HEK293T (cell line): ENCODE measurements at regions not wholly inside any gene's neighbourhood (a gene's known extent, or its start where the extent isn't known, plus 50 kb on each side); places are given as distances from the start of the nearest gene placed in this dataset.
"Not testable (repeated sequence)": the region's sequence is repeated elsewhere in the genome, so short reads cannot be mapped to it uniquely, and the experiment has no call there.

ENCODE experiments used
- CTCF ChIA-PET: fragments of 350-600 bp; formaldehyde crosslinking; extraction: SDS; loops from one replicate; lab custom pipeline; 2021; ENCODE audit warnings: antibody characterized with exemption, inconsistent platforms; lab: Yijun Ruan, JAX
- POLR2A ChIA-PET: fragments of 350-600 bp; formaldehyde crosslinking; extraction: SDS; loops from one replicate; lab custom pipeline; 2020; ENCODE audit warnings: antibody characterized with exemption, inconsistent platforms; lab: Yijun Ruan, JAX
- DNase-seq: peaks from one replicate; pipeline ENCODE4 v3.0.0; 2012; ENCODE audit warnings: mixed read lengths; ENCODE audit errors: extremely low spot score
- ARNT ChIP-seq: fragments of 450-650 bp; IDR thresholded peaks from 2 replicates; pipeline ENCODE4 v1.6.1; 2017; ENCODE audit warnings: mild to moderate bottlenecking
- BHLHE40 ChIP-seq: fragments of 450-650 bp; IDR thresholded peaks from 2 replicates; pipeline ENCODE4 v1.6.1; 2016; ENCODE audit warnings: mild to moderate bottlenecking, moderate library complexity, borderline replicate concordance
- CTBP1 ChIP-seq: fragments of 450-650 bp; IDR thresholded peaks from 2 replicates; pipeline ENCODE4 v1.6.1; 2016; ENCODE audit warnings: borderline replicate concordance
- ELF4 ChIP-seq: fragments of 450-650 bp; IDR thresholded peaks from 2 replicates; pipeline ENCODE4 v1.6.1; 2017; ENCODE audit warnings: antibody characterized with exemption
- FOXA1 ChIP-seq: fragments of 450-650 bp; IDR thresholded peaks from 2 replicates; pipeline ENCODE4 v1.6.1; 2016; ENCODE audit warnings: mild to moderate bottlenecking
- FOXK2 ChIP-seq: fragments of 450-650 bp; IDR thresholded peaks from 2 replicates; pipeline ENCODE4 v1.6.1; 2016; ENCODE audit warnings: mild to moderate bottlenecking
- FOXM1 ChIP-seq: fragments of 450-650 bp; IDR thresholded peaks from 2 replicates; pipeline ENCODE4 v1.6.1; 2017; ENCODE audit warnings: mild to moderate bottlenecking, borderline replicate concordance
- HDGF ChIP-seq: fragments of 450-650 bp; IDR thresholded peaks from 2 replicates; pipeline ENCODE4 v1.6.1; 2017; ENCODE audit warnings: antibody characterized with exemption, borderline replicate concordance
- L3MBTL2 ChIP-seq: fragments of 450-650 bp; conservative IDR thresholded peaks from 2 replicates; pipeline ENCODE4 v1.6.1; 2016; ENCODE audit warnings: mild to moderate bottlenecking
- LEF1 ChIP-seq: fragments of 450-650 bp; IDR thresholded peaks from 2 replicates; pipeline ENCODE4 v1.6.1; 2017; ENCODE audit warnings: mild to moderate bottlenecking, borderline replicate concordance
- NFRKB ChIP-seq: fragments of 450-650 bp; IDR thresholded peaks from 2 replicates; pipeline ENCODE4 v1.6.1; 2016; ENCODE audit warnings: mild to moderate bottlenecking, moderate library complexity
- SP1 ChIP-seq: fragments of 450-650 bp; IDR thresholded peaks from 2 replicates; pipeline ENCODE4 v1.6.1; 2017
- SUZ12 ChIP-seq: fragments of 450-650 bp; IDR thresholded peaks from 2 replicates; pipeline ENCODE4 v1.6.1; 2016; ENCODE audit warnings: mild to moderate bottlenecking
- TARDBP ChIP-seq: fragments of 450-650 bp; IDR thresholded peaks from 2 replicates; pipeline ENCODE4 v1.6.1; 2016
- ZNF384 ChIP-seq: fragments of 450-650 bp; IDR thresholded peaks from 2 replicates; pipeline ENCODE4 v1.6.1; 2016
- TF ChIP-seq, protein P1 (sequence below): fragments of 450-650 bp; IDR thresholded peaks from 2 replicates; pipeline ENCODE4 v1.6.1; 2016

DNA sequence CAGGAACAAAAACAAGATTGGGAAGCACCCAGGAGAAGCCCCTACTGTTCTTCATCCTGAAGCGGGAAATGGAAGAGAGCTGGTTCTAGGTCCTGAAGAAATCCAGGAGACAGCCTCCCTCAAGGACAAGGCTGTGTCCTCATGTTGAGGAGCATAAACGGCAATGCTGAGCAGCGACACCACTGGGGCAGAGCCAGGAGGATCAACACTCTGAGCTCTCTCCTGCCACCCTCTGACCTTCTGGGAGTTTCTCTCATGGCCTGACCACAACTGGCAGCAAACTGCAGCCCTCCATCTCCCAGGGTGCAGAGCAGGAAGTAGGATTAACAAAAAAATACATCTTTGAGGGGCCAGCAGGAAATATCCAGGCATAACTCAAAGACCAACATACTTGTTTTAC lies 1292.2 kb upstream of the TMEM132C start:
- no peak for TF ChIP-seq FOXA1
- no peak for TF ChIP-seq FOXM1
- TF ChIP-seq HDGF, result no peak
- no peak for TF ChIP-seq LEF1
- no peak for TF ChIP-seq FOXK2
- TF ChIP-seq ZNF384, result no peak
- TF ChIP-seq SUZ12, result no peak
- no peak for TF ChIP-seq NFRKB
- TF ChIP-seq, protein P1, sequence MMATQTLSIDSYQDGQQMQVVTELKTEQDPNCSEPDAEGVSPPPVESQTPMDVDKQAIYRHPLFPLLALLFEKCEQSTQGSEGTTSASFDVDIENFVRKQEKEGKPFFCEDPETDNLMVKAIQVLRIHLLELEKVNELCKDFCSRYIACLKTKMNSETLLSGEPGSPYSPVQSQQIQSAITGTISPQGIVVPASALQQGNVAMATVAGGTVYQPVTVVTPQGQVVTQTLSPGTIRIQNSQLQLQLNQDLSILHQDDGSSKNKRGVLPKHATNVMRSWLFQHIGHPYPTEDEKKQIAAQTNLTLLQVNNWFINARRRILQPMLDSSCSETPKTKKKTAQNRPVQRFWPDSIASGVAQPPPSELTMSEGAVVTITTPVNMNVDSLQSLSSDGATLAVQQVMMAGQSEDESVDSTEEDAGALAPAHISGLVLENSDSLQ, result no peak
- TF ChIP-seq ELF4, result no peak
- no peak for TF ChIP-seq L3MBTL2
- ChIA-PET CTCF (no interaction called here), POLR2A (no interaction called here)
- DNase-seq, result no peak

DNA sequence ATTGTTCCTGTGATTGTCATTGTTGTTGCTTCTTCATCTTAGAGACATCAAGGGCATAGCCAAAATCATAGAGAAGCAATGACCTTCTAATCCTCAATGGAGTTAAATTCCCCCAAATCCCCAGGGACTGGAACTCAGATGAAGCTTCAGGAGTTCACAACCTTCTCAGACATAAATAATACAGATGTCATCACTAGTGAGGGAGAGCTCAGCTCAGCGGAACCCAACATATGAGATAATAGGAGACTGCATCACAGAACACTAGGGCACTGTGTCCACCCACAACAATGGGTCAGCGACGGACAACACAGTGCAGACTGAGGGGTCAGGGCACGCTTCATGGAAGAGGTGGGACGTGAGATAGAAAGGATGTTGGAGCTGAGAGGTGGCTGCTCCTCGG lies 1290.4 kb upstream of the TMEM132C start:
- CTCF ChIA-PET, result no interaction called here
- DNase-seq, result no peak
- POLR2A ChIA-PET, result no interaction called here
- no peak for TF ChIP-seq TARDBP
- TF ChIP-seq SUZ12, result no peak
- TF ChIP-seq CTBP1, result no peak
- no peak for TF ChIP-seq FOXA1
- TF ChIP-seq HDGF, result no peak
- TF ChIP-seq L3MBTL2, result no peak
- no peak for TF ChIP-seq ZNF384
- no peak for TF ChIP-seq FOXM1
- TF ChIP-seq ELF4, result no peak
- no peak for TF ChIP-seq NFRKB
- TF ChIP-seq, protein P1, result no peak
- TF ChIP-seq FOXK2, result no peak
- no peak for TF ChIP-seq BHLHE40
- no peak for TF ChIP-seq ARNT
- TF ChIP-seq SP1, result no peak

DNA sequence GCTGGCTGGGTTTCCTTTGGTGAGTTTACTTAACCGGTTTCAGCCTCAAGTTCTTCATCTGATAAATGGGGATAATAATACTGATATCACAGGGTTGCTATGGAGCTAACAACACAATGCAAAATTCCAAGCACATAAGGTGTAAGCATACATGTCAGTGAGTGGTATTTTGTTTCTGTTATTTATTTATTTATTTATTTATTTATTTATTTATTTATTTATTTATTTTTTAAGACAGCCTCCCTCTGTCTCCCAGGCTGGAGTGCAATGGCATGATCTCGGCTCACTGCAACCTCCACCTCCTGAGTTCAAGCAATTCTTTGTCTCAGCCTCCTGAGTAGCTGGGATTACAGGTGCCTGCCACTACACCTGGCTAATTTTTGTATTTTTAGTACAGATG lies 1287.4 kb upstream of the TMEM132C start:
- DNase-seq, POLR2A ChIA-PET, CTCF ChIA-PET: not testable (repeated sequence)

DNA sequence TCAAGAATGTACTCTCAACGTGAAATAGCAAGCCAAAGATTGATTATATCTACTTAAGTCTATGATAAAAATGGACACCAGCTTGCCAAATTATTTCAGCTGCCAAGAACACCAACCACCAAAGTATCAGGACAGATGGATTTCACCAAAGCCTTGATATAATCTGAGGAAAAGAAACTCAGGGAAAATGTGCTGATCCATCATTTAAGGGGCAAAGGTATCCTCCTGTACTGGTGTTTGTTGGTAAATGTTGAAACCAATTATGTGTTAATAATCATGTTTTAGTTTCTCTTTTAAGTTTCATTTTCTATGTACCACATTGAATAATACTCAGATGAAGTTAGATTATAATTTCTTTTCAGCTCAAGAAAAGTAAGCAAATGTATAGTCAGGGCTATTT lies 1284.3 kb upstream of the TMEM132C start:
- CTCF ChIA-PET, result no interaction called here
- TF ChIP-seq SP1 (no peak), FOXA1 (no peak), BHLHE40 (no peak), LEF1 (no peak), FOXM1 (no peak), HDGF (no peak), NFRKB (no peak), ARNT (no peak), ZNF384 (no peak), SUZ12 (no peak), ELF4 (no peak)
- POLR2A ChIA-PET, result no interaction called here
- no peak for DNase-seq

DNA sequence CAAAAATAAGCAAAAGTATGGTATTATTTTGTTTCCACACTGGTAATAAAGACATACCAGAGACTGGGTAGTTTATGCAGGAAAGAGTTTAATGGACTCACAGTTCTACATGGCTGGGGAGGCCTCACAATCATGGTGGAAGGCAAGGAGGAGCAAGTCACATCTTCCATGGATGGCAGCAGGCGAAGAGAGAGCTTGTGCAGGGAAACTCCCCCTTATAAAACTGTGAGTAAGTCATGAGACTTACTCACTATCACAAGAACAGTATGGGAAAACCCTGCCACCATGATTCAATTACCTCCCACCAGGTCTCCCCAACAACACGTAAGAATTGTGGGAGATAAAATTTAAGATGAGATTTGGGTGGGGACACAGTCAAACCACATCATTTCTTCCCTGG lies 1283.2 kb upstream of the TMEM132C start:
- POLR2A ChIA-PET, CTCF ChIA-PET, DNase-seq: not testable (repeated sequence)

DNA sequence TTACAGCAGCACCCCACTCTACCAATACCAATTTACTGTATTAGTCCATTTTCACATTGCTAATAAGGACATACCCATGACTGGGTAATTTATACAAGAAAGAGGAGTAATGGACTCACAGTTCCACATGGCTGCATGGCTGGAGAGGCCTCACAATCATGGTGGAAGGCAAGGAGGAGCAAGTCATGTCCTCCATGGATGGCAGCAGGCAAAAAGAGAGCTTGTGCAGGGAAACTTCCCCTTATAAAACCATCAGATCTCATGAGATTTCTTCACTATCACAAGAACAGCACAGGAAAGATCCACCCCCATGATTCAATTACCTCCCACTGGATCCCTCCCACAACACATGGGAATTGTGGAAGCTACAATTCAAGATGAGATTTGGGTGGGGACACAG lies 1281.3 kb upstream of the TMEM132C start:
- POLR2A ChIA-PET, CTCF ChIA-PET, DNase-seq: not testable (repeated sequence)

DNA sequence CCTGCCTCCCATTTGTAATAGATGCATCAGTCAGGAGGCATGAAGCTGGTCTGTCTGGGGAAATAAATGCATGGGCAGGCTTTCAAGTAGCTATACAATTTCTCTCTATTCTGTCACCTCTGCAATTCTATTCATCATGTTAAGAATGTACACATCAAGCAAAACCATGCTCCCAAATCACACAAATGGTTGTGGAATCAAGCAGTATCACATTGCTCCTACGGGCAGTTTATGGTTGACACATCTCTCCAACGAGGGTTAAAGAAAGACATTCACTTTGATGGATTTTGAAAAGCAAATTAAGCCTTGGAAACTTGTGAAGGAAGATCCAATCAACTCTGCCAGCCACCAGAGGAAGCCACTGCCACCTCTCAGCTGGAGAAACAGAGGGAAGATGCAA lies 1277.4 kb upstream of the TMEM132C start:
- ChIA-PET CTCF (no interaction called here), POLR2A (no interaction called here)
- TF ChIP-seq ELF4, result no peak
- no peak for TF ChIP-seq SUZ12
- TF ChIP-seq, protein P1, result no peak
- TF ChIP-seq TARDBP, result no peak
- no peak for TF ChIP-seq FOXK2
- TF ChIP-seq SP1, result no peak
- TF ChIP-seq L3MBTL2, result no peak
- no peak for TF ChIP-seq CTBP1
- TF ChIP-seq ARNT, result no peak
- no peak for TF ChIP-seq LEF1
- TF ChIP-seq HDGF, result no peak
- TF ChIP-seq FOXM1, result no peak
- no peak for TF ChIP-seq NFRKB
- TF ChIP-seq ZNF384, result no peak
- TF ChIP-seq FOXA1, result no peak
- no peak for TF ChIP-seq BHLHE40
- DNase-seq, result no peak

DNA sequence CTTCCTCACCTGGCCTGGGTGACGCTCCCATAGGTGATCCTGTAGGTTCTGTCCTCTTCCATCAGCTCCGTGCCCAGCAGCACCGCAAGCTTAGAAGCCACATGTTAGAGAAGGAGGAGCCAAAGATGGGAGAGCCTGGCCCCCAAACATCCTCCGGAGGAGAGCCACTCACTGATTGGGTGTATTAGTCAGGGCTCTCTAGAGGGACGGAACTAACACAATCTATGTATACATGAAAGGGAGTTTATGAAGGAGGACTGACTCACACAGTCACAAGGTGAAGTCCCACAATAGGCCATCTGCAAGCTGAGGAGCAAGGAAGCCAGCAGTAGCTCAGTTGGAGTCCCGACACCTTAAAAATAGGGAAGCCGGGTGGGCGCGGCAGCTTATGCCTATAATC lies 1273.1 kb upstream of the TMEM132C start:
- CTCF ChIA-PET, result interaction anchor here (0.6 kb wide), 1 partner anchor 96 kb away, joined by 6 read pairs; no protein-coding TSS in a partner anchor
- POLR2A ChIA-PET, result no interaction called here
- no peak for TF ChIP-seq FOXA1
- no peak for TF ChIP-seq ELF4
- no peak for TF ChIP-seq L3MBTL2
- TF ChIP-seq HDGF, result no peak
- TF ChIP-seq SUZ12, result no peak
- no peak for TF ChIP-seq FOXK2
- no peak for TF ChIP-seq TARDBP
- TF ChIP-seq, protein P1, result no peak
- no peak for TF ChIP-seq LEF1
- no peak for TF ChIP-seq SP1
- no peak for TF ChIP-seq ZNF384
- no peak for TF ChIP-seq BHLHE40
- TF ChIP-seq FOXM1, result no peak
- no peak for TF ChIP-seq CTBP1
- no peak for TF ChIP-seq ARNT
- no peak for TF ChIP-seq NFRKB
- DNase-seq, result no peak
